ENCODE measurements at regions not wholly inside any gene's neighbourhood (a gene's known extent, or its start where the extent isn't known, plus 50 kb on each side); places are given as distances from the start of the nearest gene placed in this dataset.

- no peaks in the 10 kb centered on the region for H3K9me3 ChIP-seq
These were observed 439.7 kb upstream of the SETBP1 start for GRCh38 chr18:44241020-44241419.

GRCh38 chr18:44245019-44245418, 435.7 kb upstream of the SETBP1 start:
- Histone ChIP-seq H3K4me3 (no peak overlapping the region), H3K36me3 (no peaks in the 10 kb centered on the region), H3K27me3 (no peaks in the 10 kb centered on the region), H3K27ac (no peak overlapping the region), H3K9me3 (no peaks in the 10 kb centered on the region), H3K4me1 (no peaks in the 10 kb centered on the region)
- no peak for DNase-seq (ENCODE audit: low spot score in 2 of 2)
- 77% methylated on average over 3 of the region's 3 CpGs for WGBS
- TF ChIP-seq POLR2A (IDR thresholded peaks at IDR 0.05) (no peak), EP300 (IDR thresholded peaks at IDR 0.05) (no peak), POLR2AphosphoS5 (IDR thresholded peaks at IDR 0.05) (no peak), CTCF (IDR thresholded peaks at IDR 0.05) (no peak)

More at GRCh38 chr18:44241020-44241419, 439.7 kb upstream of the SETBP1 start:
- H3K4me1 ChIP-seq: no peaks in the 10 kb centered on the region
- DNase-seq (ENCODE audit: low spot score in 2 of 2): no peak
- TF ChIP-seq POLR2AphosphoS5 (IDR thresholded peaks at IDR 0.05): no peak
- no peaks in the 10 kb centered on the region for H3K27me3 ChIP-seq
- H3K27ac ChIP-seq: no peak overlapping the region
- H3K4me3 ChIP-seq: no peak overlapping the region
- H3K36me3 ChIP-seq: no peaks in the 10 kb centered on the region
- 73% methylated on average over 5 of the region's 5 CpGs for WGBS

GRCh38 chr18:44246001-44246400, 434.7 kb upstream of the SETBP1 start:
- no peaks in the 10 kb centered on the region for H3K4me1 ChIP-seq
- no peaks in the 10 kb centered on the region for H3K36me3 ChIP-seq
- 92% methylated on average over 2 of the region's 2 CpGs for WGBS
- no peaks in the 10 kb centered on the region for H3K9me3 ChIP-seq
- no peak for TF ChIP-seq CTCF (IDR thresholded peaks at IDR 0.05)
- TF ChIP-seq EP300 (IDR thresholded peaks at IDR 0.05): no peak
- TF ChIP-seq POLR2AphosphoS5 (IDR thresholded peaks at IDR 0.05): no peak
- no peak for TF ChIP-seq POLR2A (IDR thresholded peaks at IDR 0.05)
- H3K27me3 ChIP-seq: no peaks in the 10 kb centered on the region
- DNase-seq (ENCODE audit: low spot score in 2 of 2): no peak
- no peak overlapping the region for H3K27ac ChIP-seq
- no peak overlapping the region for H3K4me3 ChIP-seq

GRCh38 chr18:44258086-44258485, 422.6 kb upstream of the SETBP1 start:
- Histone ChIP-seq H3K9me3 (peaks cover 7% of the 10 kb centered on the region), H3K4me1 (no peaks in the 10 kb centered on the region), H3K4me3 (no peak overlapping the region), H3K36me3 (no peaks in the 10 kb centered on the region), H3K27me3 (no peaks in the 10 kb centered on the region), H3K27ac (no peak overlapping the region)
- DNase-seq (ENCODE audit: low spot score in 2 of 2): no peak
- TF ChIP-seq POLR2AphosphoS5 (IDR thresholded peaks at IDR 0.05) (no peak), CTCF (IDR thresholded peaks at IDR 0.05) (no peak), POLR2A (IDR thresholded peaks at IDR 0.05) (no peak), EP300 (IDR thresholded peaks at IDR 0.05) (no peak)

GRCh38 chr18:44258576-44258975, 422.1 kb upstream of the SETBP1 start:
- Histone ChIP-seq H3K27ac (no peak overlapping the region), H3K27me3 (no peaks in the 10 kb centered on the region), H3K9me3 (peaks cover 7% of the 10 kb centered on the region), H3K36me3 (no peaks in the 10 kb centered on the region), H3K4me1 (no peaks in the 10 kb centered on the region), H3K4me3 (no peak overlapping the region)
- DNase-seq (ENCODE audit: low spot score in 2 of 2): no peak
- TF ChIP-seq POLR2A (IDR thresholded peaks at IDR 0.05): no peak
- no peak for TF ChIP-seq CTCF (IDR thresholded peaks at IDR 0.05)
- no peak for TF ChIP-seq POLR2AphosphoS5 (IDR thresholded peaks at IDR 0.05)
- no peak for TF ChIP-seq EP300 (IDR thresholded peaks at IDR 0.05)

- H3K27ac ChIP-seq: no peak overlapping the region
- no peaks in the 10 kb centered on the region for H3K36me3 ChIP-seq
- H3K4me3 ChIP-seq: no peak overlapping the region
- DNase-seq (ENCODE audit: low spot score in 2 of 2): no peak
- H3K27me3 ChIP-seq: no peaks in the 10 kb centered on the region
- H3K4me1 ChIP-seq: no peaks in the 10 kb centered on the region
- TF ChIP-seq POLR2A (IDR thresholded peaks at IDR 0.05) (no peak), CTCF (IDR thresholded peaks at IDR 0.05) (no peak), EP300 (IDR thresholded peaks at IDR 0.05) (no peak), POLR2AphosphoS5 (IDR thresholded peaks at IDR 0.05) (no peak)
- peaks cover 7% of the 10 kb centered on the region for H3K9me3 ChIP-seq
- WGBS: 95% methylated on average over 3 of the region's 3 CpGs
These were observed 421.1 kb upstream of the SETBP1 start for GRCh38 chr18:44259610-44260009.

All from suprapubic skin (tissue), 4 donors.